HG03039 (cell line): ENCODE measurements at regions not wholly inside any gene's neighbourhood (a gene's known extent, or its start where the extent isn't known, plus 50 kb on each side); places are given as distances from the start of the nearest gene placed in this dataset.
"Not testable (repeated sequence)": the region's sequence is repeated elsewhere in the genome, so short reads cannot be mapped to it uniquely, and the experiment has no call there.

ENCODE experiments used
- ATAC-seq: cut with Tn5 transposase; IDR thresholded peaks from one replicate; pipeline ENCODE4 v1.9.1; 2021; ENCODE audit warnings: mild to moderate bottlenecking, moderate library complexity; ENCODE audit not compliant: unreplicated experiment

DNA sequence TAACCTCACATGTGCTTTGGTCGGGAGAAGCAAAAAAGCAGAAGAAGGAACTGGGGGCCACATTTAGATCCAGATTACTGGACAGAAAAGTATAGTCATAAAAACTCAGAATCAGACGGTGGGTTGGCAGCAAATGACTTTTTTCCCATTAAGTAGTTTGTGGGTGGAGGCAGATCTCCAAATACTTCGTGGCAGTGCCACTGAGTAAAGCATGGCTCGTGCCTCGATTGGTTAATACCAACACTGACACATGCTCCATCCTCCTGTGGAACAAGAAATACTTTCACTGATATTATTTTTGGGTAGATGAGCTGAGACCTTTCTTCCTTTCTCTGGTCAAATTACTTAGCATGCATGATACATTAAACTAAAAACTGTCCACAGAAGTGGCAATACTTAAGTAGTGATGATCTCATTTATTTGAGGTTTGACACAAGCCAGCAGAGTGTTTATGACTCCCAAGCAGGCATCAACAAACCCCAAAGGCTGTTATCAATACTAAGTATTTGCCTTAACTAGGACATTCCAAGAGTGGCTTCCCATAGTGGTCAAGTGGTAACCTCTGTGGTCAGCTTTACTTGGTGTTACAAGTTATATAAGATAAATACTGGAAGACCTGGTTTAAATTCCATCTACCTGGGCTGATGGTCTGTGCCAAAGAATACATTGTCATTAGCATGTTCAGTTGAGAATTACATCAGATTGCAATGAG lies 500.0 kb upstream of the RUNX1 start:
- no peak for ATAC-seq

DNA sequence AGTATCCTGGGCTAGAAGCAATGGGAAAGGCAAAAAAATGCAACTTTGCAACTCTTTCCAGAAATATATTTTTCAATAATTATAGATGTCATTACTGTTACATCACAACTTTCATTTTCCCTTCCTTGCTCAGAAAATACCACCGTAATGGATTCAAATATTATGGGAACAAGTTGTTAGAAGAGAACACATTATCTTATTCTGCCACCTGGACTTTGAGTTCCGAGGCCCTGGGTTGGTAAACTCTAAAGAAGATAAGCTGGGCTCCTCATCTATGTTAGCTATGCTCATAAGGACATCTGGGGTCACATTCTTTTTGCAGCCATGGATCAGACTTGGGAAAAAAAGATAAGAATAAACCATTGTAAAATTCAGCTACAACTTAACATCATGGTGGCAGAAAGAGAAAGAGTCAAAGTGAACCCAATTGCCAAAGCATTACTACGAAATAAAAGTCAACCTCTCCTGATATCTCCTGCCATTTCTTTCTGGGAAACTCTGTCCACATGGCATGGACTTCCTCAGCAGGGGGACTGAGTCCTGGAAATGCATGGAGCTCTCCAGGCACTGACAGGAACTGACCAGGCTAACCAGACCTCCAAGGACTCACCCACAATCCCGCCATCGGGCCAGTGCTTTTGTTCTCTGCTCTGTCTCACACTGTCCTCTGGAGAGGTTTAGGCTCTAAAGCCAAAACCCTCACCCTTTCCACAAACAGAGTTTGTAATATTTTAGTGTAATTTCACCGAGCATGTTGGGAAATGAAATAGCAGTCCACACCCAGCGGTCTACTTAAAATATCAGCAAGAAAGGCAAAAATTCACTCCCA lies 499.1 kb upstream of the RUNX1 start:
- no peak for ATAC-seq

- ATAC-seq, result no peak
Observed at GRCh38 chr21:35543746-35544145, 494.6 kb upstream of the RUNX1 start.

DNA sequence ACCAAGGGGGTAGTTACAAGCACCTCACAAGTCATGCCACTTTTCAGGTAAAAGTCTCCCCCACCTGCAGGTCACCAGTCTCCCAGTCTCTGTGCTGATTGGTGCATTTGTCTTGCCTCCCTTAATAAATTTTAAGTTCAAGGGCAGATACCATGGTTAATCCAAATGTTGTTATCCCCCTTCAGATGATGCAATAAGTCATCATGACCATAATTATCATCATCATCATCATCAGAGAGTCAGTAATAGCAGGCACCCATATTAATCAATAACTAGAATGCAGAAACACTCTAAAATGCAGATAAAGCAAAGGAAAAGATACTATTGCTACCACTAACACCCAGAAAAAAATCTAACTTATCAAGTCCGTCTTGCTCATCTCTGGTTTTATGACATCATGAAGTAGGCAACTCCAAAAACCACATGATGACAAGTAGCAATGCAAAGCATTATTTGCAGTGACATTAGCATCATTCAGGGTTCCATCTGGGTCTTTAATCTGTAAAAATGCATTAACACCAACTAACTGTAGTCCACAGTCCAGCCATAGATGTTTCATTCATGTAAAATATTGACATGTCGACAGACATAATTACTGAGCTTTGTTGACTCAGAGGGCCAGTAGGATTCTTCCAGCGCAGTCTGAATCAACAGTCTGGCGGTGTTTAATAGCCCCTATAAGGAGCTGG lies 492.0 kb upstream of the RUNX1 start:
- ATAC-seq, result no peak

GRCh38 chr21:35538386-35538785 lies 489.3 kb upstream of the RUNX1 start:
- ATAC-seq, result no peak

GRCh38 chr21:35537604-35538003 lies 488.5 kb upstream of the RUNX1 start:
- no peak for ATAC-seq

DNA sequence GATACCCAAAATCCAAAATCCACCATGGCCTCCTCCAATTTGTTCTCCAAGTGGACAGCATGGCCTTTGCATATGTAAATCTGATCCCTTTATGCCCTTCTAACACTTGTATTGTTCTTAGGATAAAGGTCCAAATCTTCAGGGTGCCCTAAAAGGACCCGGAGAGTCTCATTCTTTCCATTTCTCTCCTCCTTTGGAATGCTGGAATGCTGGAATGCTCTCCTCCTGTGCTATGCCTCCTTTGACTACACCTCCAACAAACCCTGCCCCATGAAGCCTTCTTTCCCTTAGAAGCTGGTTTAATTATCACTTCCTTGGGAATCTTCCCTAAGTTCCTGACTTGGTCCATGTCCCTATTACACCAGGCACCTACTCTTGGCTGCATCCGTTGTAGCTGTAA lies 484.8 kb upstream of the RUNX1 start:
- no peak for ATAC-seq

GRCh38 chr21:35530766-35531165 lies 481.7 kb upstream of the RUNX1 start:
- no peak for ATAC-seq

- ATAC-seq, result no peak
Observed at GRCh38 chr21:35529171-35529863, 480.2 kb upstream of the RUNX1 start.

- no peak for ATAC-seq
Observed at GRCh38 chr21:35528116-35529042, 479.3 kb upstream of the RUNX1 start.

- no peak for ATAC-seq
Observed at GRCh38 chr21:35527358-35527757, 478.3 kb upstream of the RUNX1 start.

DNA sequence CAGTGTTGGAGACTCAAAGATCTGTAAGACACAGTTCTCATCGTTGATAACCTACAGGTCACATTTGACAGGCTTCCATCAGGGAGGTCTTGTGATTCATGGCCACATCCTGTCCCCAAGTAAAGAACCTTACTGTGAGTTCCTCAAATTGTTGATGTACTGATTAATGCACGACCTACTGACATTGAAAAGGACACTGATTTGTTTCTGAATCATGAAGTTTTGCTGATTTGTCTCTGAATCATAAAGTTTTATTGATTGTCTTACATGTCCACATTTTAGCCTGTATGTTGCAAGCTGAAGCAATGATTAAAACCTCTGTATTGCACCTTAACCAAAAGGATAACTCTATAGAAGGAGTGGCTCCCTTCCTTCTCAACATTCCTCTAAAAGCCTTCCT lies 476.3 kb upstream of the RUNX1 start:
- ATAC-seq, result no peak

- ATAC-seq, result no peak
Observed at GRCh38 chr21:35521852-35522505, 472.9 kb upstream of the RUNX1 start.

DNA sequence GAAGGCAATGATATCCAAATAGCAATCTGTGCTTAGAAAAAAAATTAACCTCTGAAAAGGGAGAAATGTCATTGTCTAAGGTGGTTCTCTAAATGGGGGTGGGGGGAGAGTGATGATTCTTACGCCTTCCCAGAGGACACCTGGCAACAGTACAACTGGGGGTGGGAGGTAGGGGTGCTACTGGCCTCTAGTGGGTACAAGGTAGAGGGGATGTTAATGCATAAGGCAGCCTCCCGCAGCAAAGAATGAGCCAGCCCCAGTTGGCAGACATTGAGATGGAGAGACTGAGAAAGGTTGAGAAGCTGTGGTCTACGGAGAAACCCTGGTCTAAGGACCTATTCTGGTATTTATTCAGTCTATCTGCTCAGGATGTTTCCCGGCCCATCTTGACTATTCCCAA lies 472.2 kb upstream of the RUNX1 start:
- ATAC-seq, result no peak

GRCh38 chr21:35520856-35521255 lies 471.8 kb upstream of the RUNX1 start:
- no peak for ATAC-seq

- no peak for ATAC-seq
Observed at GRCh38 chr21:35520302-35520701, 471.2 kb upstream of the RUNX1 start.

DNA sequence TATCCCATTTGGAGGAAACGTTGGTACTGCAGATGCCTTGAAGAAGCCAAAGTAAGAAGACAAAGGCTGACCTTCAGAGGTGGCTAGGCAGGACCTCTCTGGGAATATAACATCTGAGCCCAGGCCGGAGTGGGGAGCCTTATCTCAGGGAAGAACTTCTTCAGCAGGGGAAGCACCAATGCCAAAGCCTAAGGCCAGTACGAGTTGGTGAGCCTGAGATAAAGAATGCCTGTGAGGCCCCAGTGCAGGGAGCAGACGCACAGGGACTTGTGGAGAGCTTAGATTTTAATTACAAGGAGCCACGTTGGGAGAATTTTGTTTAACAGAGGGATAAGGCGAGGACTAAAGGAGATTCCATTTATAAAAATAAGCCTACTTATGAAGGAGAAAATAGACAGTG lies 468.8 kb upstream of the RUNX1 start:
- no peak for ATAC-seq

DNA sequence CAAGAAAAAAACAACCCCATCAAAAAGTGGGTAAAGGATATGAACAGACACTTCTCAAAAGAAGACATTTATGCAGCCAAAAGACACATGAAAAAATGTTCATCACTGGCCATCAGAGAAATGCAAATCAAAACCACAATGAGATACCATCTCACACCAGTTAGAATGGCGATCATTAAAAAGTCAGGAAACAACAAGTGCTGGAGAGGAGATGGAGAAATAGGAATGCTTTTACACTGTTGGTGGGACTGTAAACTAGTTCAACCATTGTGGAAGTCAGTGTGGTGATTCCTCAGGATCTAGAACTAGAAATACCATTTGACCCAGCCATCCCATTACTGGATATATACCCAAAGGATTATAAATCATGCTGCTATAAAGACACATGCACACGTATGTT lies 467.2 kb upstream of the RUNX1 start:
- not testable (repeated sequence) for ATAC-seq

DNA sequence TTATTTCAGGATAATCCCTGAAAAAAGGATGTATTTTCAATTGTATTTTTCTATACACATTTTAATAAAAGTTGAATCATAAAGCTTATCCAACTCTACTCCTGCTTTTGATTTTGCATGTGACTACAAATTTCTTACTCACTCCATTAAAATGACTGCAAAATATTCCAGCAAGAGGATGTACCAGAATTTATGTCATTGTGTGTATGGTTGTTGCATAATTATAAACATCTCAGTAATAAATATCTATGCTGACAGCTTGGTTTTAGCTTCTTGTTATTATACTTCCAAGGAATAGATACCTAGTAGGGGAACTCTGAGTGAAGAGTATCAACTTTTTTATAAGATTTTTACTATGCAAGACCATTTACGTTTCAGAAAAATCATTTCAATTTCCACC lies 463.2 kb upstream of the RUNX1 start:
- ATAC-seq, result no peak

DNA sequence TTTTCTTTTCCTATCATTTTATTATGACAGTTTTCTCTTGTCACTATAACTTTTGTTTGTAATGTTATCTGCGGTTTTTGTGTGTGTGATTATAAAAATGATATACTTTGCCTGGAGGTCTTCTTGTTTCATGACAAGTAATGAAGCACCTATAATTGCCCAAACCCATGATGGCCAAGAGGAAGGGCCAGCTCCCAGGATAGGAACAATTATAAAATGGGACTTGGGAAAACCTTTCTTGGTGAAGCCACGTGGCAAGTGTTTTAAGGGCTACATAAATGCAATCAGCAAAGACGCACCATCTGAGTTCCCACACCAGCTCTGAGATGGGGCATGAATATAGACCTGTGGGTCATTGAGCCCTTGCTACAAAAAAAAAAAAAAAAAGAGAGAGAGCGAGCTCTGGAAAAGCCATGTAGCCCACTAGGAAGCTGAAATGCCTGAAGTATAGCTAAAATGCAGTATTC lies 462.6 kb upstream of the RUNX1 start:
- no peak for ATAC-seq
